Right lobe of liver (tissue), 6 donors: ENCODE measurements at regions not wholly inside any gene's neighbourhood (a gene's known extent, or its start where the extent isn't known, plus 50 kb on each side); places are given as distances from the start of the nearest gene placed in this dataset.

Source experiments
- ATAC-seq, 4 donors: fragments of 200-7000 bp; cut with Tn5 transposase; one replicate each; pipeline ENCODE4 v1.9.1; 2020; ENCODE audit warnings: mild to moderate bottlenecking in 4 of 4, moderate library complexity in 4 of 4
- DNase-seq, 3 donors: peaks; one replicate each; pipeline ENCODE4 v3.0.0-alpha.2; 2020
- H3K27ac ChIP-seq, 3 donors: fragments of 200-600 bp; one replicate each; pipeline ENCODE4 v1.8.0; 2022
- H3K27me3 ChIP-seq, 2 donors: fragments of 200-600 bp; one replicate each; pipeline ENCODE4 v1.8.0; 2022
- H3K36me3 ChIP-seq, 4 donors: fragments of 200-600 bp; sonication (generic) in 1 of 4; one replicate each; pipeline versions ENCODE4 v1.5.1 to v1.8.0; 2017 to 2022; ENCODE audit warnings: control low read depth in 1 of 4
- H3K4me1 ChIP-seq, 4 donors: fragments of 200-600 bp; sonication (generic) in 1 of 4; one replicate each; pipeline versions ENCODE4 v1.5.1 to v1.8.0; 2017 to 2022; ENCODE audit warnings: control low read depth in 1 of 4
- H3K4me3 ChIP-seq, 3 donors: fragments of 200-600 bp; one replicate each; pipeline ENCODE4 v1.8.0; 2022
- H3K9me3 ChIP-seq, 4 donors: fragments of 200-600 bp; sonication (generic) in 1 of 4; one replicate each; pipeline versions ENCODE4 v1.5.1 to v1.8.0; 2017 to 2022; ENCODE audit warnings: control low read depth in 1 of 4
- CTCF ChIP-seq, 4 donors: fragments of 200-600 bp in 3 of 4; fragments of 450-650 bp in 1 of 4; IDR thresholded peaks; one replicate each; pipeline versions ENCODE4 v1.5.1 to v1.8.0; 2016 to 2022; ENCODE audit warnings: antibody characterized with exemption in 4 of 4, mild to moderate bottlenecking in 2 of 4
- POLR2A ChIP-seq: fragments of 450-650 bp; IDR thresholded peaks from one replicate; pipeline ENCODE4 v1.6.1; 2017; ENCODE audit warnings: antibody characterized with exemption, mild to moderate bottlenecking
- WGBS: methylation state at CpG from one replicate; pipeline ENCODE4 v1.1.6; 2018; ENCODE audit warnings: low coverage, low lambda C conversion rate; ENCODE audit not compliant: insufficient coverage; ENCODE audit errors: missing lambda C conversion rate; 5-methylcytosine and 5-hydroxymethylcytosine counted together
- intact Hi-C, 2 donors: fragments of 100-400 bp; cut with DNase I; formaldehyde crosslinking; loops; one replicate each; pipeline versions ENCODE4 v1.11.2 to v1.14.1; 2022
- donor health status: DM: no; HTN: yes; CAD: no.
- donor health status: DM: no; HTN: no; CAD: no.
- donor health status: DM: no; HTN: no; CAD: no.
- donor health status: DM: no; HTN: yes; CAD: no.
- donor health status: DM: no; HTN: yes; CAD: no.

DNA sequence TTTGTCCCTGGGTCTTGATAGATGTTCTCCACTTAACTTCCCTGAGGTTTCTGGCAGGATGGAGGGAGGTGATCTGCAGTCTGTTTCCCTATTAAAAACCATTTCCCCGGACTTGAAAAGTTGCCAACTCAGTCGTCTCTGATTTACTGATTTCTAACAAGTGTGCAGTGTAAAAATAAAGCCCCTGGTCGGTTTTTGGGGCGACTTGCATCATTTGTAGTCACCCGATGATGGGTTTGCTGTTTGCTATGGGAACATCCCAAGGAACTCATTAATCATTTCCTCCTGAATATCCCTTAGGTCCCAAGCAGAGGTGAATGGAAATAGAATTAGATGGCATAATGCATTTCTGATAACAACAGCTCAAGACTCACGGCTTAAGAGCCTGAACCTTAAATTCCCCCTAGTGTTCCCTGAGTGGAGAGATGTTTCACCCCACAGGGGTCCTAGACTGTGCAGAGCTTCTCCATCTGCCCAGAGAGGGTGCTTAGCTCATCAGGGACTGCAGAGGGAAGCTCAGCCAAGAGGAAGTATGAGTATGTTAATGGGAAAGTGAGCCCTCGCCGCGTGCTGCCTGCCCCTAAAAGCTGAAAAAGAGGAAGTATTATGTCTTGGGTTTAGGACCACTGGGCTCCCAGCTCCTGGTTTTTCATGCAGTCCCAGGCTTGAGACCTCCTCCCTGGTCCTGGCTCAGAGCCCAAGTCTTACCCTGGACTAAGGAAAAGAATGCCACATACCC is 115.1 kb upstream of the DAP start:
- DNase-seq, result no peak
- Histone ChIP-seq H3K36me3 (no peaks in the 10 kb centered on the region), H3K27me3 (no peaks in the 10 kb centered on the region), H3K9me3 (no peaks in the 10 kb centered on the region), H3K4me1 (no peaks in the 10 kb centered on the region), H3K27ac (no peak overlapping the region), H3K4me3 (no peak overlapping the region)
- intact Hi-C loops, result no loop called here
- TF ChIP-seq POLR2A (no peak), CTCF (IDR thresholded peaks at IDR 0.05) (no peak)
- ATAC-seq, result peak; percentile 33 to 68 (median 58)
- 25% methylated on average over 9 of the region's 9 CpGs for whole genome bisulfite sequencing

DNA sequence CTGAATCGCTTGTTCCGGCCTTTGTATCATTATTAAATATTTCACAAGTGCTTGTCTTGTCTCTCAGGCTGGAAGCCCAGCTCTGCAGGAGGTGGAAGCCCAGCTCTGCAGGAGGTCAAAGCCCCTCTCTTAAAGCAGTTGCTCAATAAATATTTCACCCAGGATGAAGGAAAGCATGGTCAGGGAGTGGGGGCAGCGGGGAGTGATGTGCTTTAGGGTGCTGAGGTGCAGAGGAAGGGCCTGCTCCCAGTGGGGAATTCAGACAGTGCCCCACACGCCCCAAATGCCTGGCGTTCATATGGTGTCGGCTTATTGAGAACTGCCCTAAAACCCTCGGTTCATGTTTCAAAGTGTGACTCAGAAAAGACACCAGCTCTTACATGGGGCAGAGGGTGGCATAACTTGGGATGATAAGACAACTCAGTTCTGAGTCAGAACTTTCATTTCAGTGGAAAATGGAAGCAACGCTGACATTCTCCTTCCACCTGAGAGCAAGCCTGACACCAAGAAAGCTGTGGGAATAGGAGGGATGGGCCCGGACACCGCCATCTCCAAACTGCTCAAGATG is 114.3 kb upstream of the DAP start:
- Histone ChIP-seq H3K4me1 (no peaks in the 10 kb centered on the region), H3K9me3 (no peaks in the 10 kb centered on the region), H3K36me3 (no peaks in the 10 kb centered on the region), H3K27me3 (no peaks in the 10 kb centered on the region), H3K27ac (no peak overlapping the region), H3K4me3 (no peak overlapping the region)
- TF ChIP-seq CTCF (IDR thresholded peaks at IDR 0.05), result no peak
- no peak for TF ChIP-seq POLR2A
- ATAC-seq, result no peak
- no peak for DNase-seq
- intact Hi-C loops, result no loop called here
- WGBS, result 78% methylated on average over 9 of the region's 10 CpGs

DNA sequence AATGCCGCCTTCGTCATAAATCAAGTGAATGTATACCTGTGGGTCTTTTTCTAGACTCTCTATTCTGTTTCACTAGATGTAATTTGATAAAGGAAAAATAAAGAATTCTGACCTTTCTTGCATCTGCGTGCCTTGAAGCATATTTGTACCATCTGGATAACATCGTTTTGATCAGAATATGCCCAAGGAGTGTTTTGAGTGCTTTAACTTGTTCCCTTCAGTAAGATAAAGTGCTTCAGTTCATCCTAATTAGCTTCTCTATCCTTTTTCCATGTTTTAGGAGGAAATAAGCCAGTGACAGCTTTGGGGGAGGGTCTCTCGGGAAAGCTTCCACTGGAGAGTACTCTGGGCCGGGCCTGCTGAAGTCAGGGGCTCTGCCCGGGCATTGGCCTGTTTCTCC is 113.5 kb upstream of the DAP start:
- 78% methylated on average over 6 of the region's 7 CpGs for WGBS
- intact Hi-C loops, result no loop called here

GRCh38 chr5:10870791-10871190 is 109.8 kb upstream of the DAP start:
- TF ChIP-seq POLR2A, result no peak
- TF ChIP-seq CTCF (IDR thresholded peaks at IDR 0.05), result no peak
- no peak overlapping the region for H3K27ac ChIP-seq
- H3K27me3 ChIP-seq, result no peaks in the 10 kb centered on the region
- H3K9me3 ChIP-seq, result no peaks in the 10 kb centered on the region
- H3K4me3 ChIP-seq, result no peak overlapping the region
- no peaks in the 10 kb centered on the region for H3K4me1 ChIP-seq
- H3K36me3 ChIP-seq, result no peaks in the 10 kb centered on the region
- WGBS, result 72% methylated on average over 11 of the region's 11 CpGs
- ATAC-seq (no peak), DNase-seq (no peak)
- intact Hi-C loops, result no loop called here

More for the DNA sequence above, 113.5 kb upstream of the DAP start:
- no peak for TF ChIP-seq CTCF (IDR thresholded peaks at IDR 0.05)
- no peak for TF ChIP-seq POLR2A
- H3K4me3 ChIP-seq, result no peak overlapping the region
- H3K4me1 ChIP-seq, result no peaks in the 10 kb centered on the region
- DNase-seq (no peak), ATAC-seq (no peak)
- H3K27me3 ChIP-seq, result no peaks in the 10 kb centered on the region
- no peaks in the 10 kb centered on the region for H3K36me3 ChIP-seq
- H3K9me3 ChIP-seq, result no peaks in the 10 kb centered on the region
- no peak overlapping the region for H3K27ac ChIP-seq
